K562 (cell line): ENCODE measurements at regions not wholly inside any gene's neighbourhood (a gene's known extent, or its start where the extent isn't known, plus 50 kb on each side); places are given as distances from the start of the nearest gene placed in this dataset.

ENCODE experiments used
- ATAC-seq: fragments of 200-7000 bp; cut with Tn5 transposase; 3 replicates; pipeline ENCODE4 v1.9.1; 2020; ENCODE audit warnings: moderate library complexity
- BruUV-seq: library from RNA; stranded (reverse); fragments of 400-500 nt; replicated peaks from 2 replicates; lab custom pipeline; 2021; lab: Mats Ljungman, UMichigan
- CTCF ChIA-PET: fragments of 300-600 bp; formaldehyde crosslinking; extraction: SDS; loops from one replicate; lab custom pipeline; 2021; ENCODE audit warnings: low intra/inter-chr PET ratio; lab: Yijun Ruan, JAX
- POLR2A ChIA-PET: fragments of 300-600, 350-650 bp; sonication (Branson Sonifier 250); formaldehyde crosslinking; extraction: SDS; loops from one replicate; lab custom pipeline; 2021; ENCODE audit warnings: antibody characterized with exemption, inconsistent platforms; lab: Yijun Ruan, JAX
- DNase-seq, 4 experiments: peaks; one replicate each; pipeline versions ENCODE4 v3.0.0 to v3.0.0-alpha.2; 2011 to 2018; ENCODE audit warnings: low spot score in 3 of 4, mixed read lengths in 3 of 4; ENCODE audit errors: extremely low read depth in 1 of 4
- FAIRE-seq: peaks from 2 replicates; lab custom pipeline; 2011; peaks lifted over from hg19 to GRCh38; lab: Jason Lieb, UNC
- H2AFZ ChIP-seq: 2 replicates; pipeline ENCODE4 v1.6.0; 2011; ENCODE audit warnings: low read depth, low read length, control low read depth, inconsistent platforms
- H3K27ac ChIP-seq: fragments of 200-600 bp; 3 replicates; pipeline ENCODE4 v1.8.0; 2011; ENCODE audit warnings: low read depth, mild to moderate bottlenecking, control low read depth, inconsistent platforms, low read length, moderate library complexity, mixed read lengths; ENCODE audit errors: extremely low read depth
- H3K27me3 ChIP-seq, 2 experiments: fragments of 300-600 bp in 1 of 2; 2 replicates in 1 of 2; 3 replicates in 1 of 2; pipeline versions ENCODE4 v1.6.0 to v1.8.0; 2011; ENCODE audit warnings: inconsistent platforms in 2 of 2, low read length in 2 of 2, mild to moderate bottlenecking in 1 of 2, mixed read lengths in 1 of 2, moderate library complexity in 1 of 2; ENCODE audit not compliant: control insufficient read depth in 2 of 2, insufficient read depth in 2 of 2
- H3K36me3 ChIP-seq: fragments of 300-600 bp; 3 replicates; pipeline ENCODE4 v1.8.0; 2011; ENCODE audit warnings: mild to moderate bottlenecking, low read length, inconsistent platforms; ENCODE audit not compliant: control insufficient read depth, insufficient read depth
- H3K4me1 ChIP-seq, 2 experiments: fragments of 200-600 bp in 1 of 2; replicated peaks in 1 of 2; 2 replicates in 1 of 2; 3 replicates in 1 of 2; pipeline versions ENCODE4 v1.5.1 to v1.8.0; 2011; ENCODE audit warnings: inconsistent platforms in 2 of 2, low read length in 2 of 2, mild to moderate bottlenecking in 1 of 2, mixed read lengths in 1 of 2, moderate library complexity in 1 of 2; ENCODE audit not compliant: control insufficient read depth in 2 of 2, insufficient read depth in 2 of 2
- H3K4me2 ChIP-seq: 2 replicates; pipeline ENCODE4 v1.6.1; 2011; ENCODE audit warnings: low read length, control low read depth, inconsistent platforms, mixed read lengths; ENCODE audit not compliant: insufficient read depth
- H3K4me3 ChIP-seq: fragments of 200-600 bp; sonication (generic), shearing (Covaris generic); 2 replicates; pipeline ENCODE4 v1.5.1; 2016; ENCODE audit warnings: control low read depth, inconsistent platforms
- H3K79me2 ChIP-seq: fragments of 200-600 bp; 3 replicates; pipeline ENCODE4 v1.8.0; 2011; ENCODE audit warnings: low read length, inconsistent platforms; ENCODE audit not compliant: control insufficient read depth, insufficient read depth
- H3K9ac ChIP-seq, 2 experiments: 2 replicates each; pipeline versions ENCODE4 v1.6.0 to v1.6.1; 2011; ENCODE audit warnings: low read depth in 2 of 2, low read length in 2 of 2, control low read depth in 1 of 2, inconsistent platforms in 1 of 2, mild to moderate bottlenecking in 1 of 2, mixed read lengths in 1 of 2; ENCODE audit not compliant: insufficient read depth in 1 of 2
- H3K9me1 ChIP-seq: one replicate; pipeline ENCODE4 v1.6.0; 2011; ENCODE audit warnings: inconsistent platforms, mild to moderate bottlenecking, low read length, moderate library complexity; ENCODE audit not compliant: control insufficient read depth, insufficient read depth
- H3K9me3 ChIP-seq: replicated peaks from 2 replicates; pipeline ENCODE4 v1.5.1; 2011; ENCODE audit warnings: low read depth, low read length, inconsistent platforms; ENCODE audit not compliant: control insufficient read depth, insufficient read depth
- H4K20me1 ChIP-seq: replicated peaks from 2 replicates; pipeline ENCODE4 v1.6.1; 2011; ENCODE audit warnings: low read length, inconsistent platforms, mixed read lengths; ENCODE audit not compliant: control insufficient read depth, insufficient read depth
- ARHGAP35 ChIP-seq: fragments of 450-650 bp; IDR thresholded peaks from 2 replicates; pipeline ENCODE4 v1.6.1; 2018; ENCODE audit not compliant: partially characterized antibody
- HMG20A ChIP-seq: fragments of 450-650 bp; formaldehyde crosslinking; conservative IDR thresholded peaks from 2 replicates; pipeline ENCODE4 v1.4.0; 2020; ENCODE audit warnings: mild to moderate bottlenecking, mixed read lengths
- SMARCC2 ChIP-seq: fragments of 450-650 bp; IDR thresholded peaks from 2 replicates; pipeline ENCODE4 v1.6.1; 2017; ENCODE audit warnings: antibody characterized with exemption, moderate library complexity, mild to moderate bottlenecking, low read depth
- ZC3H11A ChIP-seq: IDR thresholded peaks from 2 replicates; pipeline ENCODE4 v1.6.1; 2012; ENCODE audit warnings: low read depth, low read length, improper control_type of control experiment
- ZNF75A ChIP-seq: fragments of 450-650 bp; formaldehyde crosslinking; IDR thresholded peaks from 2 replicates; pipeline ENCODE4 v1.4.0; 2020; ENCODE audit warnings: mild to moderate bottlenecking
- ZNF778 ChIP-seq: fragments of 450-650 bp; formaldehyde crosslinking; IDR thresholded peaks from 2 replicates; pipeline ENCODE4 v1.4.0; 2020; ENCODE audit warnings: mild to moderate bottlenecking, moderate library complexity
- WGBS: fragments of 100-300 bp; shearing (Covaris generic); methylation state at CpG from one replicate; pipeline ENCODE4 v1.1.6; 2016; ENCODE audit warnings: low coverage, mixed read lengths; ENCODE audit not compliant: insufficient coverage; ENCODE audit errors: missing lambda C conversion rate; 5-methylcytosine and 5-hydroxymethylcytosine counted together
- in situ Hi-C: fragments of 300-500 bp; cut with MboI; formaldehyde crosslinking; loops from 4 replicates; pipeline ENCODE4 v1.15.0; 2018; ENCODE audit warnings: inconsistent platforms, mixed read lengths
- intact Hi-C: fragments of 100-400 bp; cut with micrococcal nuclease; formaldehyde crosslinking; loops from 2 replicates; pipeline ENCODE4 v1.14.2; 2022
- TF ChIP-seq, protein P1 (sequence below): fragments of 150-350 bp; conservative IDR thresholded peaks from 2 replicates; pipeline ENCODE4 v1.6.1; 2014; ENCODE audit warnings: low read length
- TF ChIP-seq, protein P2 (sequence below): conservative IDR thresholded peaks from 2 replicates; pipeline ENCODE4 v1.6.1; 2011; ENCODE audit warnings: low read depth, mild to moderate bottlenecking, low read length; ENCODE audit not compliant: control insufficient read depth

DNA sequence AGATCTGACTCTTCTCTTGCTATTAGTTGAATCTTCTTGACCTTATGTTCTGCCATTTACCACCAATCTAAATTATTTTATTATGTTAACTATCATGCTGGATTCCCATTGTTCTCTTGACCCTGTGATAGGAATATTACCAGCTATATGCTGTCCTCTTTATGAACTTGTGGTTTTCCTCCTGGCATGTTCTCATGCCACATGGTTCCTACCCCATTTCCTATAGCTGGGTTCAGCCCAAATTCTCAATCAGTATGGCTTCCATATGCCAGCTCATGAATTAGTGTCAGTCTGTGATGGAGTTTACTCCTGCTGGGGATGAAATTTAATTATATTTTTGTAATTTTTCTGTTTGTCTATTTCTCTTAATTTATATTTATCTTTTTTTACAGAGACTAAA, 430.5 kb downstream of the SMARCA1 start:
- no peak for TF ChIP-seq ARHGAP35
- TF ChIP-seq, all 486 proteins: peak for 0
- Histone ChIP-seq H3K9me3 (no peaks in the 10 kb centered on the region), H3K27ac (no peak overlapping the region), H3K4me1 (no peaks in the 10 kb centered on the region), H3K9me1 (no peaks in the 10 kb centered on the region), H2AFZ (no peak overlapping the region), H3K79me2 (no peaks in the 10 kb centered on the region), H3K9ac (no peak overlapping the region), H3K36me3 (no peaks in the 10 kb centered on the region), H3K4me2 (no peak overlapping the region), H3K27me3 (no peaks in the 10 kb centered on the region), H3K4me3 (no peak overlapping the region), H4K20me1 (no peaks in the 10 kb centered on the region)
- ATAC-seq (no peak), FAIRE-seq (no peak), DNase-seq (no peak)
- in situ Hi-C loops = no loop called here
- BruUV-seq = no TSS peak
- intact Hi-C loops = no loop called here
- ChIA-PET CTCF (no interaction called here), POLR2A (no interaction called here)

DNA sequence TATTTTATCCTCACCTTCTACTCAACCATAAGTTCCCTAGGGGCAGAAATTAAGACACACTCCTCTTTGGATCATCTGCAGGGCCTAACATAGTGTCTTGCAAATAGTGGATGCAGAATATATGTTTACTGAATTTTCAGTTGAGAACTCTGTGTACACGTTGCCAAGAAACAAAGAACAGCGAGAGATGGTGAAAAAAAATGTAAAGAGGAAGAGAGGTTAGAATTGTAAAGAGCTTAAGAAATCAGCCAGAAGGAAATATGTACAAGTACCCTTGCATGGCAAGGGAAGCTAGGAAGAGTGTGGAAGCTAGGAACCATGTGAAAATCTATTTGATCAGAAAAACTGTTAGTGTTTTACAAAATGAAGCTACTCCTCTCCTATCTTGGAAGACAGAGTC, 431.0 kb downstream of the SMARCA1 start:
- 0% methylated on average over 2 of the region's 2 CpGs for WGBS

More for the DNA sequence above, 431.0 kb downstream of the SMARCA1 start:
- Histone ChIP-seq H3K4me1 (no peaks in the 10 kb centered on the region), H3K4me2 (no peak overlapping the region), H3K4me3 (no peak overlapping the region), H3K36me3 (no peaks in the 10 kb centered on the region), H3K9me3 (no peaks in the 10 kb centered on the region), H4K20me1 (no peaks in the 10 kb centered on the region), H3K9me1 (no peaks in the 10 kb centered on the region), H3K9ac (no peak overlapping the region), H3K27ac (no peak overlapping the region), H3K79me2 (no peaks in the 10 kb centered on the region), H2AFZ (no peak overlapping the region), H3K27me3 (no peaks in the 10 kb centered on the region)
- ChIA-PET CTCF (no interaction called here), POLR2A (no interaction called here)
- in situ Hi-C loops (no loop called here), intact Hi-C loops (no loop called here)
- DNase-seq = no peak
- ATAC-seq = no peak
- FAIRE-seq = no peak
- no TSS peak for BruUV-seq
- no peak for TF ChIP-seq HMG20A (CRISPR knock-in tag)
- no peak for TF ChIP-seq ZNF778 (CRISPR knock-in tag)
- no peak for TF ChIP-seq ZC3H11A
- TF ChIP-seq, protein P1, sequence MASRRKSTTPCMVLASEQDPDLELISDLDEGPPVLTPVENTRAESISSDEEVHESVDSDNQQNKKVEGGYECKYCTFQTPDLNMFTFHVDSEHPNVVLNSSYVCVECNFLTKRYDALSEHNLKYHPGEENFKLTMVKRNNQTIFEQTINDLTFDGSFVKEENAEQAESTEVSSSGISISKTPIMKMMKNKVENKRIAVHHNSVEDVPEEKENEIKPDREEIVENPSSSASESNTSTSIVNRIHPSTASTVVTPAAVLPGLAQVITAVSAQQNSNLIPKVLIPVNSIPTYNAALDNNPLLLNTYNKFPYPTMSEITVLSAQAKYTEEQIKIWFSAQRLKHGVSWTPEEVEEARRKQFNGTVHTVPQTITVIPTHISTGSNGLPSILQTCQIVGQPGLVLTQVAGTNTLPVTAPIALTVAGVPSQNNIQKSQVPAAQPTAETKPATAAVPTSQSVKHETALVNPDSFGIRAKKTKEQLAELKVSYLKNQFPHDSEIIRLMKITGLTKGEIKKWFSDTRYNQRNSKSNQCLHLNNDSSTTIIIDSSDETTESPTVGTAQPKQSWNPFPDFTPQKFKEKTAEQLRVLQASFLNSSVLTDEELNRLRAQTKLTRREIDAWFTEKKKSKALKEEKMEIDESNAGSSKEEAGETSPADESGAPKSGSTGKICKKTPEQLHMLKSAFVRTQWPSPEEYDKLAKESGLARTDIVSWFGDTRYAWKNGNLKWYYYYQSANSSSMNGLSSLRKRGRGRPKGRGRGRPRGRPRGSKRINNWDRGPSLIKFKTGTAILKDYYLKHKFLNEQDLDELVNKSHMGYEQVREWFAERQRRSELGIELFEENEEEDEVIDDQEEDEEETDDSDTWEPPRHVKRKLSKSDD = no peak
- no peak for TF ChIP-seq SMARCC2
- TF ChIP-seq, protein P2, sequence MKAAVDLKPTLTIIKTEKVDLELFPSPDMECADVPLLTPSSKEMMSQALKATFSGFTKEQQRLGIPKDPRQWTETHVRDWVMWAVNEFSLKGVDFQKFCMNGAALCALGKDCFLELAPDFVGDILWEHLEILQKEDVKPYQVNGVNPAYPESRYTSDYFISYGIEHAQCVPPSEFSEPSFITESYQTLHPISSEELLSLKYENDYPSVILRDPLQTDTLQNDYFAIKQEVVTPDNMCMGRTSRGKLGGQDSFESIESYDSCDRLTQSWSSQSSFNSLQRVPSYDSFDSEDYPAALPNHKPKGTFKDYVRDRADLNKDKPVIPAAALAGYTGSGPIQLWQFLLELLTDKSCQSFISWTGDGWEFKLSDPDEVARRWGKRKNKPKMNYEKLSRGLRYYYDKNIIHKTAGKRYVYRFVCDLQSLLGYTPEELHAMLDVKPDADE = no peak
- no peak for TF ChIP-seq ZNF75A
- TF ChIP-seq, all 486 proteins: peak for 0
